ENCODE measurements at regions not wholly inside any gene's neighbourhood (a gene's known extent, or its start where the extent isn't known, plus 50 kb on each side); places are given as distances from the start of the nearest gene placed in this dataset.

- Histone ChIP-seq H2BK15ac (ENCODE audit: low read depth, low read length) (no peak overlapping the region), H3K4ac (ENCODE audit: low read depth, low read length) (no peak overlapping the region), H4K20me1 (ENCODE audit: control insufficient read depth, insufficient read depth, insufficient read length) (no peaks in the 10 kb centered on the region), H3K56ac (ENCODE audit: insufficient read length, low read depth, low read length) (no peak overlapping the region), H3T11ph (ENCODE audit: low read length) (no peak overlapping the region), H2BK5ac (ENCODE audit: insufficient read length, low read length) (no peak overlapping the region), H3K4me2 (ENCODE audit: insufficient read depth, insufficient read length, low read length) (no peak overlapping the region), H4K91ac (ENCODE audit: insufficient read length, low read depth, low read length) (no peak overlapping the region), H2AK5ac (ENCODE audit: insufficient read length, low read length) (no peak overlapping the region), H3K27ac (ENCODE audit: insufficient read length, low read depth, low read length) (no peak overlapping the region), H3K9me3 (ENCODE audit: control insufficient read depth, low read depth, low read length) (no peaks in the 10 kb centered on the region), H4K8ac (replicated peaks; ENCODE audit: insufficient read length, low read depth, low read length) (no peak overlapping the region), H3K9ac (ENCODE audit: extremely low read depth, insufficient read length, low read length) (no peak overlapping the region), H3K14ac (ENCODE audit: insufficient read depth, low read length) (no peak overlapping the region), H2BK20ac (ENCODE audit: low read depth, low read length, poor library complexity, severe bottlenecking) (no peak overlapping the region), H3K18ac (ENCODE audit: insufficient read length, low read depth, low read length) (no peak overlapping the region), H3K23ac (ENCODE audit: insufficient read length, low read depth, low read length) (no peak overlapping the region), H3K79me2 (ENCODE audit: insufficient read depth, low read length) (no peaks in the 10 kb centered on the region), H2BK12ac (ENCODE audit: insufficient read length, low read depth, low read length) (no peak overlapping the region), H2BK120ac (ENCODE audit: low read depth, low read length, poor library complexity, severe bottlenecking) (no peak overlapping the region), H3K27me3 (ENCODE audit: insufficient read depth, low read length) (no peaks in the 10 kb centered on the region), H4K5ac (ENCODE audit: insufficient read length, low read depth, low read length) (no peak overlapping the region), H3K79me1 (ENCODE audit: insufficient read depth, low read depth, low read length, poor library complexity, severe bottlenecking) (no peaks in the 10 kb centered on the region), H2AFZ (ENCODE audit: low read length) (no peak overlapping the region), H3K23me2 (ENCODE audit: insufficient read length, low read depth, low read length, poor library complexity, severe bottlenecking) (no peaks in the 10 kb centered on the region), H3K4me1 (ENCODE audit: insufficient read depth, low read length) (no peaks in the 10 kb centered on the region)
- H3K27ac Mint-ChIP-seq: peak overlapping the region in 1 of 3 experiments; percentile 22; a peak in 1 of 7 replicates
- no peaks in the 10 kb centered on the region for H3K9me3 Mint-ChIP-seq
- no CpG with 5 or more reads among the region's 5 CpGs for WGBS (ENCODE audit: extremely low coverage, insufficient read length, low lambda C conversion rate)
- peaks cover 17 to 18% of the 10 kb centered on the region in 2 experiments for H3K4me1 Mint-ChIP-seq
- H3K27me3 Mint-ChIP-seq (ENCODE audit: low read depth): no peaks in the 10 kb centered on the region; the same call in 1 of the 2 replicates
- H3K4me3 Mint-ChIP-seq: no peak overlapping the region
- TF ChIP-seq CTCF (conservative IDR thresholded peaks at IDR 0.05): no peak
- DNase-seq: peak; percentile 53
- H3K36me3 Mint-ChIP-seq (ENCODE audit: insufficient read depth in 1 of 3, low read depth in 3 of 3): no peaks in the 10 kb centered on the region; a peak in 1 of 7 replicates
These were observed 1241.9 kb downstream of the UQCRFS1 start for GRCh38 chr19:27971071-27971470.
